ENCODE measurements at regions not wholly inside any gene's neighbourhood (a gene's known extent, or its start where the extent isn't known, plus 50 kb on each side); places are given as distances from the start of the nearest gene placed in this dataset.

DNA sequence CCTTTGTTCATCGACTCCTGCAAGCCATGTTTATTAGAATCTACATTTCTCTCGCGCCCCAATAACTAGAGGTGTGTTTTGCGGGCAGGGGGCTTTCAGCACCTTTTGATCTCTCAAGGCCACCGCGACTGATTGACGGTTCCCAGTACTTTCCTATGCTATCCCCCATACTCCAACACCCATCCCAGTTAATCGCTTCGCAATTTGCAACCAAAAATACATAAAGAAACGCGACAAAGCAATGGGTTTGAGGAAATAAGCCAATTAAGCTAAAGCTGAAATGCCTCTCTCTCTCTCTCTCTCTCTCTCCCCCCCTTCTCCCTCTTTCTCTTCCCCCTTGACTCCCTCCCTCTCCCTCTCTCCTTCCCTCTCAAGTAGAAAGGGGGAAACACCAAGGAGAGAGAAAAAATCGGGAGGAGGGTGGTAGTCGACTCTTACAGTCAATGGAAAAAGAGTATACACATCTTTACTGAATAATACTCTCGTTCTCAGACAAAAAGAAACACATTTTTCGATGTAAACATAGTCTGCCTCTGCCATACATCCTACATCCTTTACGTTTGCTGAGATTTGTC, 128.0 kb upstream of the DPYD start:
- no peak for DNase-seq (ENCODE audit: low read depth)
- peak overlapping the region; percentile 37 for H3K4me3 ChIP-seq (ENCODE audit: low read depth, low read length)
- TF ChIP-seq CTCF (conservative IDR thresholded peaks at IDR 0.05; ENCODE audit: low read depth, low read length): no peak

DNA sequence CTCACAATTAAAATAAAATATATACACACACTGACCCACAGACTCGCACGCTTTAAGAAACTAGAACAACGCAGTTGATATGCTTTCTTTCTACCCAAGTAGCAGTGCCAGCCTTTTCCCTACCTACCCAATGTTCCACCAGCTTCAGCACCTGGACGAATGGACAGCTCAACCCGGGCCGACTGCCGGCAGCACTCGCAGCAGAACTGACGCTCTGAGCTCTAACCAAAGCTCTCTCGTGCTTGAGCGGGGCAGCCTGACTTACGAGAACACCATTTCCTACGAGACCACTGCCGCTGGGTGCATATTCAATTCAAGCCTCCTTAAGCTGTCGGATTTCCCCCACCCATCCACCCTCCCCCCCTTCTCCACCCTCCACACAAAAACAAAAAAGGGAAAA, 127.4 kb upstream of the DPYD start:
- DNase-seq (ENCODE audit: low read depth): peak; percentile 36
- peak overlapping the region; percentile 37 for H3K4me3 ChIP-seq (ENCODE audit: low read depth, low read length)
- TF ChIP-seq CTCF (conservative IDR thresholded peaks at IDR 0.05; ENCODE audit: low read depth, low read length): no peak

GRCh38 chr1:98047171-98047570, 126.3 kb upstream of the DPYD start:
- no peak for DNase-seq (ENCODE audit: low read depth)
- H3K4me3 ChIP-seq (ENCODE audit: low read depth, low read length): no peak overlapping the region
- no peak for TF ChIP-seq CTCF (conservative IDR thresholded peaks at IDR 0.05; ENCODE audit: low read depth, low read length)

DNA sequence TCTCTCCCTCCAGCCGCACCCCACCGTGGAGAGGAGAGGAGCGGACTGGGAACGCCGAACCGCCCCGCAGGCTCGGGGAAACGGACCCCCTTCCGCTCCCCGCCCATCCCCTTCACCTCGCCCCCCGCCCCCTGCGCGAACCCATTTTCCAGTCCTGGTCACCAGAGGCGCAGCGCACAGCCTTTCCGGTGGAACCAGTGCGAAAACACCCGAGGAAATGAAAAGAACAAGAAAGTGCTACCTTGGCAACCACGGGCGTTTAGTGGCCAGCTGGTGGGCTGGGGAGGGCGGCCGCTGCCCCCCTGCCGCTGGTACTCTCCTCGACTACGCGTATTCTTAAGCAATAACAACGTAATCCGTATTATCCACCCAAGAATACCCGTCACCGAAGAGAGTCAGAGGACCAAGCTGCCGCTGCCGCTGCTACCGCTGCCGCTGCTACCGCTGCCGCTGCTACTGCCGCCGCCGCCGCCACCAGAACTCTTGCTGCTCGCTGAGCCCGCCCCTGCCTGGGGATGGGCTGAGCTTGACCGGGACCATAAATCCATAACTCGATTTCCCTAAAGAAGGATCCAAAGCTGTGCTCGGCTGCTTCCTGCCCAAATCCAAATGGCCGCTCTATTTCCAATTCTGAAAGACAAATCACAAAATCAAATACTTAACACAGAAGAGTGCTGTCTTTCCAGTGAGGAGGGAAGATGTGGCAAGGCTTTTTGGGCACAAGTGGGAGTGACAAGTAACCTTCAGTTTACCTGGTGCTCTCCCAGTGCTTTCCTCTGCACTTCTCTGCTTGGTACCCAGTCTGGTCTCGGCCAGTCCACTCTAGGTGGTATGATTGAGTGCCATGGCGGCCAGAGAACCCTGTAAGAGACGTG, 125.2 kb upstream of the DPYD start:
- no peak for TF ChIP-seq CTCF (conservative IDR thresholded peaks at IDR 0.05; ENCODE audit: low read depth, low read length)
- no peak for DNase-seq (ENCODE audit: low read depth)
- H3K4me3 ChIP-seq (ENCODE audit: low read depth, low read length): peak overlapping the region; percentile 61

GRCh38 chr1:98045211-98045766, 124.5 kb upstream of the DPYD start:
- TF ChIP-seq CTCF (conservative IDR thresholded peaks at IDR 0.05; ENCODE audit: low read depth, low read length): no peak
- no peak for DNase-seq (ENCODE audit: low read depth)
- H3K4me3 ChIP-seq (ENCODE audit: low read depth, low read length): peak overlapping the region; percentile 61

- H3K4me3 ChIP-seq (ENCODE audit: low read depth, low read length): peak overlapping the region; percentile 61
- TF ChIP-seq CTCF (conservative IDR thresholded peaks at IDR 0.05; ENCODE audit: low read depth, low read length): no peak
- DNase-seq (ENCODE audit: low read depth): no peak
Measured at GRCh38 chr1:98044766-98045165, 123.9 kb upstream of the DPYD start.

Measured in epithelial cell of proximal tubule (primary cell).